ENCODE measurements at regions not wholly inside any gene's neighbourhood (a gene's known extent, or its start where the extent isn't known, plus 50 kb on each side); places are given as distances from the start of the nearest gene placed in this dataset.

DNA sequence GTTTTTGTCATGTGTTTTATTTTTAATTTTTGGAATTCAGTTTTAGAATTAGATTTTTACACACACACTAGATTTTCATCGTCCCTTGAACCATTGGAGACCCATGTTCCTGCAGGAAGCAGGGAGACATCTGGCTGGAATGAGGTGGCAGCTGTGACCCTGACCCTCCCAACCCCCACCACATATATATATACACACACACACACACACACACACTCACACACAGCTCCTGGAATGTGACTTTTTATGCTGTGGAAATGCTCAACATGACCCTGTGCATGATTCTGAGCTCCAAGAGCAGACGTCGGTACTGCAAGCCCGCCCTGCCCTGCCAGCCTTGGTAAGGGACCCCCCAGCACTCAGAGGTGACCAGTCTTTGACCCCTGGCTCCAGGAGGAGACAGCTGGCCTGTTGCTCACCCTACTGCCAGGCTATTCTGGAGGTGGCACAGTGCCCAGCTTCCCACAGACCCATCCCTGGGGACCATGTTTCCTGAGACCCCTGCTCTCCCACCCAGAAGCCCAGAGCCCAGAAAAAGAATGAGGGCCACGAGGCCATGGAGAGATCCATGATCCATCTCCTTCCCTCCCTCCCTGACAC, 103.2 kb upstream of the VSTM2B start:
- TF ChIP-seq EZH2 (IDR thresholded peaks at IDR 0.05; ENCODE audit: insufficient read depth, poor library complexity, severe bottlenecking) (no peak), EZH2phosphoT487 (IDR thresholded peaks at IDR 0.05; ENCODE audit: insufficient read depth, low read depth) (no peak)
